ENCODE measurements at regions not wholly inside any gene's neighbourhood (a gene's known extent, or its start where the extent isn't known, plus 50 kb on each side); places are given as distances from the start of the nearest gene placed in this dataset.

DNA sequence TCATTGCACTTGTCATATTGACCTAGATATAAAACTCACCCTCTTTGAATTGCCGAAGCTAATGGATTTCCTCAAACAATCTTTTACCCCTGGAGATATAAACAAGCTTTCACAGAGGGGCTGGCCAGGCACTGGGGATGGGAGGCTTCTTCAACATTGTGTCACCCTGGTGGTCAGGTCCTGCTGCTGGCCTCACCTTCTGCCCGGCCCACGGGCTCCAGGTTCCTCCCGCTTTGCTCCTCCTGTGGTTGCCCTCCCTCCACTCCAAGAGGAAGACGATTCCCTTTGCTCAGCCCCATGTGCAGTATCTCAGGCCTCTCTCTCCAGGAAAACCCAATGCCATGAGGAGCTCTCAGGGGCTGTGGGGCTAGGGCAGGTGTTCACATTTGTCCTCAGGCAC, 118.1 kb upstream of the ADCY1 start:
- Histone ChIP-seq H3K9me1 (ENCODE audit: control insufficient read depth, extremely low read depth, insufficient read depth, low read length) (no peaks in the 10 kb centered on the region), H3K79me2 (ENCODE audit: control insufficient read depth, insufficient read depth, low read length) (no peaks in the 10 kb centered on the region)
- dilution Hi-C loops (cut with MboI; ENCODE audit: extremely low pct_ligation_motif_present, low sequenced_read_pairs), result no loop called here

GRCh38 chr7:45456747-45457524, 117.2 kb upstream of the ADCY1 start:
- no peaks in the 10 kb centered on the region for H3K9me1 ChIP-seq (ENCODE audit: control insufficient read depth, extremely low read depth, insufficient read depth, low read length)
- DNase-seq (ENCODE audit: low read depth, low spot score), result no peak
- H3K27ac ChIP-seq (ENCODE audit: control insufficient read depth, insufficient read depth, low read length), result no peak overlapping the region
- dilution Hi-C loops (cut with MboI; ENCODE audit: extremely low pct_ligation_motif_present, low sequenced_read_pairs), result no loop called here
- no peak overlapping the region for H3K9ac ChIP-seq (ENCODE audit: control insufficient read depth, extremely low read depth, insufficient read depth, low read length)
- no peaks in the 10 kb centered on the region for H3K79me2 ChIP-seq (ENCODE audit: control insufficient read depth, insufficient read depth, low read length)
- H3K27me3 ChIP-seq (ENCODE audit: control insufficient read depth, extremely low read depth, insufficient read depth, low read length), result peaks cover 18% of the 10 kb centered on the region
- H3K4me3 ChIP-seq (ENCODE audit: control insufficient read depth in 2 of 3, extremely low read depth in 1 of 3, insufficient read depth in 2 of 3, low read depth in 1 of 3, low read length in 3 of 3), result no peak overlapping the region
- TF ChIP-seq CTCF (optimal IDR thresholded peaks at IDR 0.05 in 1 of 3, IDR thresholded peaks at IDR 0.05 in 1 of 3, conservative IDR thresholded peaks at IDR 0.05 in 1 of 3; ENCODE audit: extremely low read depth in 1 of 3, insufficient read depth in 2 of 3, low read length in 3 of 3) (no peak), EZH2 (IDR thresholded peaks at IDR 0.05; ENCODE audit: low read length) (no peak)
- no peak overlapping the region for H2AFZ ChIP-seq (ENCODE audit: control insufficient read depth, low read length)
- no peaks in the 10 kb centered on the region for H3K9me3 ChIP-seq (ENCODE audit: control insufficient read depth, low read depth, low read length)
- no peak for FAIRE-seq
- H3K4me2 ChIP-seq (ENCODE audit: control insufficient read depth, extremely low read depth, insufficient read depth, low read depth, low read length), result no peak overlapping the region
- no peaks in the 10 kb centered on the region for H4K20me1 ChIP-seq (ENCODE audit: control insufficient read depth, extremely low read depth, insufficient read depth, low read length)
- H3K4me1 ChIP-seq (ENCODE audit: control insufficient read depth, extremely low read depth, insufficient read depth, low read length), result peaks cover 1% of the 10 kb centered on the region
- no peaks in the 10 kb centered on the region for H3K36me3 ChIP-seq (ENCODE audit: control insufficient read depth in 2 of 2, extremely low read depth in 1 of 2, insufficient read depth in 2 of 2, low read length in 2 of 2)

More for the DNA sequence above, 118.1 kb upstream of the ADCY1 start:
- DNase-seq (ENCODE audit: low read depth, low spot score), result no peak
- H3K27ac ChIP-seq (ENCODE audit: control insufficient read depth, insufficient read depth, low read length), result no peak overlapping the region
- H3K9ac ChIP-seq (ENCODE audit: control insufficient read depth, extremely low read depth, insufficient read depth, low read length), result no peak overlapping the region
- no peak overlapping the region for H3K4me2 ChIP-seq (ENCODE audit: control insufficient read depth, extremely low read depth, insufficient read depth, low read depth, low read length)
- no peak for FAIRE-seq
- H4K20me1 ChIP-seq (ENCODE audit: control insufficient read depth, extremely low read depth, insufficient read depth, low read length), result no peaks in the 10 kb centered on the region
- H3K4me1 ChIP-seq (ENCODE audit: control insufficient read depth, extremely low read depth, insufficient read depth, low read length), result peaks cover 8% of the 10 kb centered on the region
- no peaks in the 10 kb centered on the region for H3K9me3 ChIP-seq (ENCODE audit: control insufficient read depth, low read depth, low read length)
- no peak overlapping the region for H2AFZ ChIP-seq (ENCODE audit: control insufficient read depth, low read length)
- H3K36me3 ChIP-seq (ENCODE audit: control insufficient read depth in 2 of 2, extremely low read depth in 1 of 2, insufficient read depth in 2 of 2, low read length in 2 of 2), result no peaks in the 10 kb centered on the region
- peaks cover 18% of the 10 kb centered on the region for H3K27me3 ChIP-seq (ENCODE audit: control insufficient read depth, extremely low read depth, insufficient read depth, low read length)
- H3K4me3 ChIP-seq (ENCODE audit: control insufficient read depth in 2 of 3, extremely low read depth in 1 of 3, insufficient read depth in 2 of 3, low read depth in 1 of 3, low read length in 3 of 3), result no peak overlapping the region
- TF ChIP-seq CTCF (optimal IDR thresholded peaks at IDR 0.05 in 1 of 3, IDR thresholded peaks at IDR 0.05 in 1 of 3, conservative IDR thresholded peaks at IDR 0.05 in 1 of 3; ENCODE audit: extremely low read depth in 1 of 3, insufficient read depth in 2 of 3, low read length in 3 of 3) (no peak), EZH2 (IDR thresholded peaks at IDR 0.05; ENCODE audit: low read length) (no peak)

All from keratinocyte (primary cell).